ENCODE measurements at regions not wholly inside any gene's neighbourhood (a gene's known extent, or its start where the extent isn't known, plus 50 kb on each side); places are given as distances from the start of the nearest gene placed in this dataset.

GRCh38 chr5:5885782-5886181 lies 463.3 kb downstream of the ICE1 start:
- H2BK5ac ChIP-seq (ENCODE audit: low read depth, low read length) = no peak overlapping the region
- no peak overlapping the region for H4K5ac ChIP-seq (ENCODE audit: insufficient read length, low read depth, low read length)
- H2BK120ac ChIP-seq (replicated peaks; ENCODE audit: low read depth, low read length) = no peak overlapping the region
- peaks cover 0 to 3% (median 0%) of the 10 kb centered on the region in 4 experiments; a peak in 1 of 7 replicates for H3K4me1 ChIP-seq (replicated peaks in 1 of 4; ENCODE audit: control insufficient read depth in 3 of 4, insufficient read depth in 4 of 4, low read length in 3 of 4)
- no peaks in the 10 kb centered on the region for H3K79me1 ChIP-seq (ENCODE audit: low read depth, low read length)
- no peaks in the 10 kb centered on the region for H3K9me3 ChIP-seq (ENCODE audit: insufficient read depth in 2 of 2, low read depth in 1 of 2, low read length in 1 of 2)
- no peak overlapping the region for H2AK5ac ChIP-seq (ENCODE audit: low read depth, low read length)
- no peak overlapping the region for H3K4ac ChIP-seq (replicated peaks; ENCODE audit: insufficient read length, low read depth, low read length)
- no peak overlapping the region for H3K18ac ChIP-seq (ENCODE audit: extremely low read depth, low read length)
- H2BK20ac ChIP-seq (ENCODE audit: low read length) = no peak overlapping the region
- CTCF ChIA-PET (ENCODE audit: partially characterized antibody) = interaction anchor here (0.6 to 6.3 kb wide), 3 partner anchors 336 to 389 kb away, joined by 3 to 42 read pairs (median 7); no protein-coding TSS in a partner anchor
- DNase-seq (ENCODE audit: low read depth in 1 of 2, low spot score in 2 of 2) (no peak), FAIRE-seq (no peak)
- H4K91ac ChIP-seq (replicated peaks; ENCODE audit: insufficient read length, low read length) = no peak overlapping the region
- H3K27me3 ChIP-seq (replicated peaks in 1 of 4; ENCODE audit: control insufficient read depth in 3 of 4, extremely low read depth in 1 of 4, insufficient read depth in 3 of 4, low read length in 3 of 4) = peaks cover 0 to 5% (median 0%) of the 10 kb centered on the region in 4 experiments; a peak in 1 of 7 replicates
- no peak overlapping the region for H2BK12ac ChIP-seq (ENCODE audit: low read depth, low read length)
- no peak overlapping the region for H3K4me2 ChIP-seq (ENCODE audit: insufficient read depth in 1 of 2, low read depth in 2 of 2, low read length in 2 of 2)
- H4K8ac ChIP-seq (ENCODE audit: extremely low read depth, insufficient read depth, low read length) = no peak overlapping the region
- H4K20me1 ChIP-seq (replicated peaks in 1 of 2; ENCODE audit: control insufficient read depth in 1 of 2, insufficient read depth in 2 of 2, low read length in 2 of 2) = no peaks in the 10 kb centered on the region
- H2BK15ac ChIP-seq (ENCODE audit: low read length) = no peak overlapping the region
- 95% methylated on average over 8 of the region's 8 CpGs; no CpG with 5 or more reads in 1 of the 2 experiments for WGBS, 2 experiments (ENCODE audit: extremely low coverage in 1 of 2, insufficient coverage in 1 of 2, insufficient read length in 1 of 2, insufficient replicate concordance in 2 of 2, low coverage in 1 of 2, low lambda C conversion rate in 2 of 2, missing lambda C conversion rate in 1 of 2)
- H3K23me2 ChIP-seq (ENCODE audit: low read depth, low read length) = no peaks in the 10 kb centered on the region
- H3K56ac ChIP-seq (replicated peaks; ENCODE audit: insufficient read length, low read depth, low read length) = no peak overlapping the region
- H3K79me2 ChIP-seq (ENCODE audit: control insufficient read depth in 1 of 2, insufficient read depth in 2 of 2, low read length in 2 of 2) = no peaks in the 10 kb centered on the region
- H3K14ac ChIP-seq (ENCODE audit: insufficient read length) = no peak overlapping the region
- H3K4me3 ChIP-seq (ENCODE audit: extremely low read depth in 1 of 4, insufficient read depth in 2 of 4, low read depth in 3 of 4, low read length in 4 of 4) = no peak overlapping the region
- no peak overlapping the region for H3K27ac ChIP-seq (ENCODE audit: low read depth, low read length)
- H3K9ac ChIP-seq (replicated peaks in 1 of 4; ENCODE audit: extremely low read depth in 1 of 4, low read depth in 3 of 4, low read length in 3 of 4) = no peak overlapping the region
- H3K36me3 ChIP-seq (ENCODE audit: control insufficient read depth in 2 of 4, insufficient read depth in 4 of 4, low read length in 3 of 4) = no peaks in the 10 kb centered on the region
- POLR2A ChIA-PET (ENCODE audit: partially characterized antibody) = no interaction called here
- H2AFZ ChIP-seq (ENCODE audit: low read length) = no peak overlapping the region
- no peak overlapping the region for H3K23ac ChIP-seq (ENCODE audit: insufficient read length)

All from H1 (cell line).